ENCODE measurements at regions not wholly inside any gene's neighbourhood (a gene's known extent, or its start where the extent isn't known, plus 50 kb on each side); places are given as distances from the start of the nearest gene placed in this dataset.
"Not testable (repeated sequence)": the region's sequence is repeated elsewhere in the genome, so short reads cannot be mapped to it uniquely, and the experiment has no call there.

GRCh38 chrY:7302306-7302705, 390.8 kb upstream of the AMELY start:
- DNase-seq, result no peak

GRCh38 chrY:7299960-7300359, 388.4 kb upstream of the AMELY start:
- no peak for DNase-seq

GRCh38 chrY:7292113-7292512, 380.6 kb upstream of the AMELY start:
- DNase-seq, result no peak

- DNase-seq, result no peak
These were observed 378.6 kb upstream of the AMELY start for GRCh38 chrY:7289889-7290833.

- no peak for DNase-seq
These were observed 377.1 kb upstream of the AMELY start for GRCh38 chrY:7288611-7289010.

GRCh38 chrY:7287963-7288362, 376.4 kb upstream of the AMELY start:
- not testable (repeated sequence) for DNase-seq

GRCh38 chrY:7285388-7285787, 373.8 kb upstream of the AMELY start:
- no peak for DNase-seq

GRCh38 chrY:7283001-7283400, 371.4 kb upstream of the AMELY start:
- no peak for DNase-seq

- DNase-seq, result not testable (repeated sequence)
These were observed 368.7 kb upstream of the AMELY start for GRCh38 chrY:7280151-7280740.

GRCh38 chrY:7275751-7276150, 364.2 kb upstream of the AMELY start:
- no peak for DNase-seq

- DNase-seq, result no peak
These were observed 363.5 kb upstream of the AMELY start for GRCh38 chrY:7275014-7275413.

GRCh38 chrY:7274369-7274913, 362.9 kb upstream of the AMELY start:
- no peak for DNase-seq

GRCh38 chrY:7273587-7274203, 362.1 kb upstream of the AMELY start:
- DNase-seq, result peak; percentile 59

GRCh38 chrY:7272556-7273195, 361.1 kb upstream of the AMELY start:
- DNase-seq, result peak; percentile 39

- DNase-seq, result no peak
These were observed 352.2 kb upstream of the AMELY start for GRCh38 chrY:7263773-7264172.

GRCh38 chrY:7262531-7262930, 351.0 kb upstream of the AMELY start:
- DNase-seq, result no peak

GRCh38 chrY:7261254-7261653, 349.7 kb upstream of the AMELY start:
- no peak for DNase-seq

- no peak for DNase-seq
These were observed 328.5 kb upstream of the AMELY start for GRCh38 chrY:7240101-7240500.

- DNase-seq, result no peak
These were observed 300.4 kb upstream of the AMELY start for GRCh38 chrY:7211971-7212370.

- no peak for DNase-seq
These were observed 292.9 kb upstream of the AMELY start for GRCh38 chrY:7204456-7204855.

GRCh38 chrY:7182591-7182990, 271.0 kb upstream of the AMELY start:
- DNase-seq, result no peak

- DNase-seq, result no peak
These were observed 266.1 kb upstream of the AMELY start for GRCh38 chrY:7177631-7178030.

GRCh38 chrY:7169475-7169874, 257.9 kb upstream of the AMELY start:
- DNase-seq, result no peak

Measured in NCI-H2171 (cell line).